Posterior vena cava (tissue), 2 donors: ENCODE measurements at regions not wholly inside any gene's neighbourhood (a gene's known extent, or its start where the extent isn't known, plus 50 kb on each side); places are given as distances from the start of the nearest gene placed in this dataset.
"Not testable (repeated sequence)": the region's sequence is repeated elsewhere in the genome, so short reads cannot be mapped to it uniquely, and the experiment has no call there.

Experiments
- DNase-seq: peaks from one replicate; pipeline ENCODE4 v3.0.0-alpha.2; 2020; ENCODE audit warnings: low spot score
- intact Hi-C, 2 donors: fragments of 100-400 bp; cut with DNase I; formaldehyde crosslinking; loops; one replicate each; pipeline versions ENCODE4 v1.14.1 to v1.14.2; 2022 to 2023
- donor health status: DM: yes; HTN: yes; CAD: no.
- donor health status: DM: yes; HTN: yes; CAD: no.

DNA sequence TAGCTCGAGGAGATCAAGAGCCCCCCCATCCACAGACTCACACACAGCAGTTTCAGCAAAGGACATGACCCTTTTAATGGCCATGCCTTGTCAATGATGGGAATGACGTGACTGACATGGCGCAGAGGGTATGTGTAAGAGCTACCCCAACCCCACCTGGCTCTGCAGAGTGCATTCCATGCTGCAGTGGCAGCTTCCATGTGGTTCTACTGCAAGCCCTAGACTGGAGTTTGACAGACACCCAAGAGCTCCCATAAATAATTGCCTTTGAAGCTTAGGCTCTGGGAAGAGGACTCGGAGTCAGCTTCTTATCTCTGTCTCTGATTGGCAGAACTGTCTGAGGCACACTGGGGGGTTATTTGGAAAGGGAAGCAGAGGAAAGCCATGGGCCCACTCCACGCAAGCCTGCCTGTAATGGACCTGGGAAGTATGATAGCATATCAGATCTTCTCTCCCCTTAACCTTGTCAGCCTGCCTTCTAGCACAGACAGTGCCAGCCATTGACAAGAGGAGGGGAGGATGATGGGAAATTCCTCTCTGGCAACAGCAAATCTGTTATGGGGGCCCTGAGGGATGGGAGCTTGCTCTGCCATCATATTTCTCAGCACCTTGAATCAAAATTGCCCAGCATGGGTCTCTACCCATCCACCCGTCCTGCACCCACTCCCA is 478.5 kb upstream of the PODXL start:
- no peak for DNase-seq
- intact Hi-C loops = no loop called here

DNA sequence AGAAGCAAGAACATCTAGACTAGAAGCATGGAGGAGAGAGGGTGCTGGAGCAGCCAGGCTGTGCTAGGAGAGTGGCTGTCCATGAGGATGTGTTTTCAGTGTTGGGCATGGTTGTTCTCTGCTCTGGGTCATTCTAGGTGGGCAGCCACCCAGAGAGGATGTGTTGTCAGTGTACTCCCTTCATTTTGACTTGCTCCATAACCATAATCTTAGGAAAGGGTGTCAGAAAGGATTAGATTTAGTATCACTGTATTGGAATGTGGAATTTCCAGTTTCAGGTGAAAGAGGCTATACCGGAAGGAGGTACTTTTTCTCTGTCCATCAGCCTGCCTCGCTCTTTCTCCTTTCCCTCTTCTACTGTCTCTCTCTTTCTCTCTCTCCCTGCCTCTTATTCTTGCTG is 474.5 kb upstream of the PODXL start:
- intact Hi-C loops = no loop called here

GRCh38 chr7:132030086-132030568 is 473.7 kb upstream of the PODXL start:
- intact Hi-C loops = no loop called here
- DNase-seq = no peak

More for the DNA sequence above, 474.5 kb upstream of the PODXL start:
- no peak for DNase-seq

- intact Hi-C loops = no loop called here
Measured at GRCh38 chr7:132029369-132030085, 473.1 kb upstream of the PODXL start.

DNA sequence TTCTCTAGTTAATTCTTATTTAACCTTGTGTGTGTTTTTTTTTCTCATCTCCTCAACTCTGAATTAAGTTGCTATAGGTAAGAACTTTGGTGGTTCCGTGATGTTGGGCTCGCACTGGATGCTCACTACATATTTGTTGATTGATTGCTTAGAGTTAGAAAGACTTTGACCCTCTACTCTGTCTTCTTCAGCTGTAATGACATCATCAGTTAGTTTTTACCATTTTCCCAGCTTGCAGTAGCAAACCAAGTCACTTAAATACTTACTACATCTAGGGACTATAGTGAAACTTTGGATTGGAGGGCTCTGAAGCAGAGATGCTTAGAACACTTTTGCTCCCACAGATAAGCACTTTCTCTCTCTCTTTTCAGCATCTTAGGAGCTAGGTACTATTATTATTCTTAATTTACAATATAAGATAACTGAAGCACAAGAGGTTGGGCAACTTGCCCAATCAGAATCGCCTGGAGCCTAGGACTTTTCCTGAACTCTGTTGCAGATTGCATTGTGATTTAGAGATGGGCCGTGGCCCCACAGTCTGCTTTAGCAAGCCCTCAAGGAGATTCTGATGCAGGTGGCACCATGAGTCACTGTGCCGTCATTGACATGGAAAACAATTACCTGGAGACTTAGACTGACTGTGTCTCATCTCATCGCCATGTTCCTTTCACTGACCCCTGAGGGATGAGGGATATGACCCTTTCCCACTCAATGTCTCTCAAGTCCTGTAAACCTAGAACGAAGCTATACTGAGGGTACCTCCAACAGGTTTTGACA is 471.9 kb upstream of the PODXL start:
- intact Hi-C loops = no loop called here
- no peak for DNase-seq

More at GRCh38 chr7:132029369-132030085, 473.1 kb upstream of the PODXL start:
- DNase-seq = no peak

GRCh38 chr7:132024290-132024689 is 467.9 kb upstream of the PODXL start:
- intact Hi-C loops = no loop called here
- no peak for DNase-seq

- intact Hi-C loops = no loop called here
- no peak for DNase-seq
Measured at GRCh38 chr7:132023466-132023865, 467.0 kb upstream of the PODXL start.

DNA sequence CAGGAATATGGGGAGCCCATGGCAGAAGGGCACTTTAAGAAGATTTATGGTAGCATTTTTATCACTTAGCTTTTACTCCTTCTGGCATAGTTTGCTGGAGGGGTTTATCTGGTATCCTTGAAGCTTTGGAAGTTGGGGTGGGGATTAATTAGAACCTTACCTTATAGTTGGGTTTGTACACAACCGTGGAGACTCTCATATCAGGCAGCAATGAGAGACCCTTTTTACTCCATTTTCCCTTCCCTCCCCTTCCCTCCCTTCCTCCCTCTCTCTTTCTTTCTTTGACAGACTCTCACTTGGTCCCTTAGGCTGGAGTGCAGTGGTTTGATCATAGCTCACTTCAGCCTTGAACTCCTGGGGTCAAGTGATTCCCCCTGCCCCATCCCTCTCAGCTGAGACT is 465.8 kb upstream of the PODXL start:
- no peak for DNase-seq
- intact Hi-C loops = no loop called here

DNA sequence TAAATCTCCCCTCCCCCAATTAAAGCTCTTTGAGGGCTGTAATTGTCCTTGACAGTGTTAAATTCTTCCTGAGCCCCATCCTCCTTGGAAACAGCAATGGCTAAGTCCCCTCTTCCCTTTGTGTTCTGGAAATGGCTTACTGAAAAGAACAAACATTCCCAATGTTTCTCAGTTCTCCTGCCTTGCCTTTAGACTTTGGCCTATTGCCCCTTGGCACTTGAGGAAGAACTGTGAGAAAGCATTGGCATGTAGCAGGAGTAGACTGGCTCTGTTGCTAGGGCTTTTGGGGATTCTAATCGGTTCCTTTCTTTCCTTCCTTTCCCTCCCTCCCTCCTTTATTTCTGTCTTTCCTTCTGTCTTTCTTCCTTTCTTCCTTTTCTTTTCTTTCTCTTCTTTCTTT is 463.3 kb upstream of the PODXL start:
- no peak for DNase-seq
- intact Hi-C loops = no loop called here

DNA sequence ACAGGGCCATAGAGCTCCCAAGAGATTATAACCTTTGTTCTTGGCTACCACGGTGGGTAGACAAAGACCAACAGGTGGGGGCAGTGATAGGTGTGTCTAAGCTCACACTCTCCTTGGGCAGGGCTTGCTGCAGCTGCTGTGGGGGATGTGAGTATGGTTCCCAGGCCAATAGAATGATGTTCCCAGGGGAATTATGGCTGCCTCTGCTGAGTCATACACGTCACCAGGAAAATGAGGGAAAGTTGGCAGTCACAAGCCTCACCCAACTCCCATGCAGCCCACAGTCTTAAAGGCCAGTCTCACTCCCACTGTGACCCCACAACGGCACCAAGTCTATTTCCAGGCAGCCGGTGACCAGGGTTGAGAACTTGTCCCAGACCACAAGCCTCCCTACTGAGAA is 453.4 kb upstream of the PODXL start:
- intact Hi-C loops = no loop called here
- DNase-seq = no peak

DNA sequence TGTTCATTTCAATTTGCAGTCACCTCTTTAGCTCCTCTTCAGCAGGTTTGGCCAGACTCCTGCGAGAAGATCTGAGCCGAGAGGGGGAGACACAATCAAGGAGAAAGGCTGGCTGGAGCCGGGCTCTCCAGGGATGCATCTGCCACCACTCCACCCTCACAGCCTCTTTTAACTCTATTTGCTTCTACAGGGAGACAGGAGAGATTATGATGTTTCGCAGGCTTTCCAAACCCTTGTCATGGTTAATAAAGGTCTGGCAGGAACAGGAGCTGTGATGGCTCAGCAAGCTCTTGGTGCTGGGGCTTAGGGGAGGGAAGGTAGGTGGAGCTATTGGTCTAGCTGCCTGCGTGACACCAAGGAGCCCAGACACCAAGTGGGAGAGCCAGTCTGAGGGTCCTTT is 448.1 kb upstream of the PODXL start:
- intact Hi-C loops = no loop called here
- no peak for DNase-seq

GRCh38 chr7:132002343-132002968 is 446.0 kb upstream of the PODXL start:
- no peak for DNase-seq
- intact Hi-C loops = no loop called here

DNA sequence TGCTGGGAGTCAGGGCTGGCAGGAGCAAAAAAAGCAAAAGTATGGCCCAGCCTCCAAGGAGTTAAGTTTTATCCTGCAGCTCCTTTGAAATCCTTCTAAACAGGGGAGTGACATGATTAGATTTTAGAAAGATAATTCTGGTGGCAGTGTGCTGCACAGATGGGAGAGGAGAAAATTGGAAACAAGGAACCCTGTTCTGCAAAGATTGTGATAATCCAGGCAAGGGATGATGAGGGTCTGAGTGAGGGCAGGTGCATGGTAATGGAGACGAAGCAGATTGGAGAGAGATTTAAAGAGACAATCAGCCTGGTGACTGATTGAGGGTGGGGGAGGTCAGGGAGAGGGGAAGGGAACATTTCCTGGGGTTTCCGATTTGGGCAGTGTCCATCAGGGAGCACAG is 444.7 kb upstream of the PODXL start:
- intact Hi-C loops = no loop called here
- DNase-seq = no peak

DNA sequence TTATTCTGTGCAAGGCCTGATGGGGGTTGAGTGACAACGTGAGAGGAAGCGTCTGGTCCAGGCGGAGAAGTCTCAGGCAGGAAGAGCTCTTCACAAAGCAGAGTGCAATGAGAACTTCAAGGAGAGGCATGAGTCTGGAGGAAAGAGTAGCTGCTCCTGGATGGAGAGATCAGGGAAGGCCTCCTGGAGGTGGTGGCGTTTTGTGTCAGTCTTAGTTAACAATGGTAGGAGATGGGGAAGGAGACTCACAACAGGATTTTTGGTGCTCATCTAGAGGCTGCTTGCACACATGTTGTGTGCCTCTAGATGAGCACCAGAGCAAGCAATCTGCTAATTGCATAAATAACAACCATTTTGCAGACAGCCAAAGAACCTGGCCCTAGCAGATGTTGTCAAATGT is 442.8 kb upstream of the PODXL start:
- intact Hi-C loops = no loop called here
- DNase-seq = no peak

- no peak for DNase-seq
- intact Hi-C loops = no loop called here
Measured at GRCh38 chr7:131995324-131995723, 438.9 kb upstream of the PODXL start.

DNA sequence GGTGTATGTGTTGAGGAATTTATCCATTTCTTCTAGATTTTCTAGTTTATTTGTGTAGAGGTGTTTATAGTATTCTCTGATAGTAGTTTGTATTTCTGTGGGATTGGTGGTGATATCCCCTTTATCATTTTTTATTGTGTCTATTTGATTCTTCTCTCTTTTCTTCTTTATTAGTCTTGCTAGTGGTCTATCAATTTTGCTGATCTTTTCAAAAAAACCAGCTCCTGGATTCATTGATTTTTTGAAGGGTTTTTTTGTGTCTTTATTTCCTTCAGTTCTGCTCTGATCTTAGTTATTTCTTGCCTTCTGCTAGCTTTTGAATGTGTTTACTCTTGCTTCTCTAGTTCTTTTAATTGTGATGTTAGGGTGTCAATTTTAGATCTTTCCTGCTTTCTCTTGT is 424.6 kb upstream of the PODXL start:
- intact Hi-C loops, DNase-seq: not testable (repeated sequence)

DNA sequence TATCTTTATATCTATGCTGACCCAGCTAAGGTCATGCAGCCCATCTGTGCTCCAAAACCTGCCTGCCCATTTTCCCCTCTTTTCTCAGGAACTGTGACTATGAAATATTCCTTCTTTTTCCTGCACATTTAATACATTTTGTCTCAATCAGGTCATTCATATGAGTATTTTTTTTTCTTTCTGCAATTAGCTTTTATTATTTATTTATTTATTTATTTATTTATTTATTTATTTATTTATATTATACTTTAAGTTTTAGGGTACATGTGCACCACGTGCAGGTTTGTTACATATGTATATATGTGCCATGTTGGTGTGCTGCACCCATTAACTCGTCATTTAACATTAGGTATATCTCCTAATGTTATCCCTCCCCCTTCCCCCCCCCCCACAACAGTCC is 421.7 kb upstream of the PODXL start:
- intact Hi-C loops, DNase-seq: not testable (repeated sequence)

DNA sequence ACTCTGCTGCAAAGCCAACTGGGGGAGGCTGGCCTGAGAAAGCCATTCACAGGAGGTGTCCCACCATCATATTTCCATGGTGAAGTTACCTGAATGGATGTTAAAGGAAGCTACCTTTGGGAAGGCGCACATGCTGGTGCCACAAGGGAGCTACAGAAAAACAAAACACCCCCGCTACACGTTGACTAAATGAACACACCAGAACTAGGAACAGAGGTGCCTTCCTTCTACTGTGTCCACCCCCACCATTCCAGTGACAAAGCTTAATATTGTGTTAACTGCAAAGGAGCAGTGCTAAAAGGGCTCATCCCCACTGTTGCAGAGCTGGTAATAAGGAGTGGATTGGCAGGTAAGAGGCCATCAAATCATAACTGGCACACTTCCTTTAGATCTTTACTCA is 420.0 kb upstream of the PODXL start:
- no peak for DNase-seq
- intact Hi-C loops = no loop called here

- DNase-seq = no peak
- intact Hi-C loops = no loop called here
Measured at GRCh38 chr7:131974671-131975070, 418.2 kb upstream of the PODXL start.

DNA sequence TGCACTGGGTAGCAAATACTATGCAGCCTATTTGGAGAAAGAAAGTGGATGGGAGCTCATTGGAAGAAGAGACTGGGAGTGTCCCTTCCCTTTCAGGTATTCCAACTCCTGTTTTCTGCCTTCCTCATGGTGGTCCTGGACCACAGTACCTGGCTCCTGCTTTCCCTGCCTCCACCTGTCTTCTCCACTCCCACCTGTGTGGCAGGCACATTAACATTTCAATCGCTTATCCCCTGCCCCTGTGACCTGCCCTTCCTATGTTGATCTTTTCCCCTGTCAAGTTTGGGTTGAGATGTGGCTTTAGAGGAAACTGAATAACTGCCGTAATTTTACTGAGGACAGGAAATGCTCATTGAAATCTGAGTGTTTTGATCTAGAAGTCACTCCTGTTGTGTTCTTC is 415.8 kb upstream of the PODXL start:
- intact Hi-C loops = no loop called here
- no peak for DNase-seq
